ENCODE measurements at regions not wholly inside any gene's neighbourhood (a gene's known extent, or its start where the extent isn't known, plus 50 kb on each side); places are given as distances from the start of the nearest gene placed in this dataset.

GRCh38 chr6:1201547-1202200 lies 110.2 kb upstream of the FOXQ1 start:
- TF ChIP-seq CTCF (tag by site-specific recombination; IDR thresholded peaks at IDR 0.05), result no peak
- TF ChIP-seq ZNF654 (tag by site-specific recombination; IDR thresholded peaks at IDR 0.05; ENCODE audit: low read depth), result no peak
- TF ChIP-seq ZNF416 (tag by site-specific recombination; IDR thresholded peaks at IDR 0.05), result no peak
- TF ChIP-seq SCRT2 (tag by site-specific recombination; IDR thresholded peaks at IDR 0.05), result no peak
- TF ChIP-seq ZNF48 (tag by site-specific recombination; IDR thresholded peaks at IDR 0.05), result no peak
